Neural crest cell (in vitro differentiated cells): ENCODE measurements at regions not wholly inside any gene's neighbourhood (a gene's known extent, or its start where the extent isn't known, plus 50 kb on each side); places are given as distances from the start of the nearest gene placed in this dataset. TPM values are rescaled to one million over a fixed set of nuclear protein-coding genes. Genes with fewer than 3 reads are reported as not detected.

Experiments
- DNase-seq: peaks from one replicate; pipeline ENCODE4 v3.0.0; 2021; ENCODE audit warnings: low read depth, mixed read lengths, low spot score
- H3K27ac Mint-ChIP-seq: one replicate; pipeline ENCODE4 v1.8.0; 2021; ENCODE audit warnings: mild to moderate bottlenecking, mixed read lengths; ENCODE audit not compliant: unreplicated experiment
- H3K27me3 Mint-ChIP-seq: 2 replicates; pipeline ENCODE4 v1.8.0; 2021; ENCODE audit warnings: low read depth, mild to moderate bottlenecking, mixed read lengths
- H3K36me3 Mint-ChIP-seq: 2 replicates; pipeline ENCODE4 v1.8.0; 2021; ENCODE audit warnings: low read depth, mild to moderate bottlenecking, mixed read lengths
- H3K4me1 Mint-ChIP-seq: 2 replicates; pipeline ENCODE4 v1.8.0; 2021; ENCODE audit warnings: mixed read lengths
- H3K4me3 Mint-ChIP-seq: one replicate; pipeline ENCODE4 v1.8.0; 2021; ENCODE audit warnings: mild to moderate bottlenecking, mixed read lengths
- H3K9me3 Mint-ChIP-seq: 2 replicates; pipeline ENCODE4 v1.8.0; 2021; ENCODE audit warnings: mixed read lengths
- microRNA-seq: library from miRNA; unstranded; fragments of <30 nt; microRNA quantifications from one replicate; pipeline ENCODE4, GENCODE V29; 2020
- TF ChIP-seq, protein P1 (sequence below): fragments of 200-600 bp; sonication (generic); conservative IDR thresholded peaks from 2 replicates; pipeline ENCODE4 v1.5.0; 2021; ENCODE audit warnings: antibody characterized with exemption, mild to moderate bottlenecking

DNA sequence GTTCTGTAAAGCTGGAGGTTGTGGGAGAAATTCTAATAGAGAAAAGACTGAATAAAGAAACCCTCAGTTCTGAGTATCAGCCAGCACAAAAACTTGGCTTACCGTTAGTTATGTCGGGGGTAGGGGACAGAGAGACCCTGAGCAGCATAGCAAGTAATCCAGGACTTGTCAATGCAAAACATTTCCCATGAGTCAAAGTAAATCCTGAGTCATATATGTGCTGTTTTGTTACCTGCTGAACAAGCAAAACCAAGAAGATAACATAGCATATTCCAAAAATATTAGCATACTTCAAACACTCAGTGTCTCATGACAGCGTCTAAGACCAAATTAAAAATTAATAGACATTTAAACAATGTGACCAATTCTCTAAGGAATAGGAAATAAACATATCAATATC lies 75.1 kb upstream of the LUZP2 start:
- Mint-ChIP-seq H3K27me3 (no peaks in the 10 kb centered on the region), H3K9me3 (no peaks in the 10 kb centered on the region), H3K27ac (no peak overlapping the region), H3K4me3 (no peak overlapping the region), H3K4me1 (no peaks in the 10 kb centered on the region), H3K36me3 (no peaks in the 10 kb centered on the region)
- TF ChIP-seq, protein P1, sequence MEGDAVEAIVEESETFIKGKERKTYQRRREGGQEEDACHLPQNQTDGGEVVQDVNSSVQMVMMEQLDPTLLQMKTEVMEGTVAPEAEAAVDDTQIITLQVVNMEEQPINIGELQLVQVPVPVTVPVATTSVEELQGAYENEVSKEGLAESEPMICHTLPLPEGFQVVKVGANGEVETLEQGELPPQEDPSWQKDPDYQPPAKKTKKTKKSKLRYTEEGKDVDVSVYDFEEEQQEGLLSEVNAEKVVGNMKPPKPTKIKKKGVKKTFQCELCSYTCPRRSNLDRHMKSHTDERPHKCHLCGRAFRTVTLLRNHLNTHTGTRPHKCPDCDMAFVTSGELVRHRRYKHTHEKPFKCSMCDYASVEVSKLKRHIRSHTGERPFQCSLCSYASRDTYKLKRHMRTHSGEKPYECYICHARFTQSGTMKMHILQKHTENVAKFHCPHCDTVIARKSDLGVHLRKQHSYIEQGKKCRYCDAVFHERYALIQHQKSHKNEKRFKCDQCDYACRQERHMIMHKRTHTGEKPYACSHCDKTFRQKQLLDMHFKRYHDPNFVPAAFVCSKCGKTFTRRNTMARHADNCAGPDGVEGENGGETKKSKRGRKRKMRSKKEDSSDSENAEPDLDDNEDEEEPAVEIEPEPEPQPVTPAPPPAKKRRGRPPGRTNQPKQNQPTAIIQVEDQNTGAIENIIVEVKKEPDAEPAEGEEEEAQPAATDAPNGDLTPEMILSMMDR, result no peak
- no peak for DNase-seq

GRCh38 chr11:24422376-24422775 lies 74.5 kb upstream of the LUZP2 start:
- Mint-ChIP-seq H3K36me3 (no peaks in the 10 kb centered on the region), H3K4me1 (no peaks in the 10 kb centered on the region), H3K9me3 (no peaks in the 10 kb centered on the region), H3K27me3 (no peaks in the 10 kb centered on the region), H3K27ac (no peak overlapping the region), H3K4me3 (no peak overlapping the region)
- TF ChIP-seq, protein P1, result no peak
- DNase-seq, result no peak

GRCh38 chr11:24437123-24437522 lies 59.7 kb upstream of the LUZP2 start:
- H3K4me3 Mint-ChIP-seq, result no peak overlapping the region
- H3K36me3 Mint-ChIP-seq, result no peaks in the 10 kb centered on the region
- no peak overlapping the region for H3K27ac Mint-ChIP-seq
- TF ChIP-seq, protein P1, result no peak
- H3K9me3 Mint-ChIP-seq, result peaks cover 2% of the 10 kb centered on the region
- H3K27me3 Mint-ChIP-seq, result no peaks in the 10 kb centered on the region
- DNase-seq, result no peak
- no peaks in the 10 kb centered on the region for H3K4me1 Mint-ChIP-seq

Small RNA genes in the stretch of these regions (microRNA-seq; reads per million reads assigned to microRNA genes)
- gene MIR8054, result not detected
